ENCODE measurements at regions not wholly inside any gene's neighbourhood (a gene's known extent, or its start where the extent isn't known, plus 50 kb on each side); places are given as distances from the start of the nearest gene placed in this dataset.

- no peaks in the 10 kb centered on the region for H3K27me3 ChIP-seq
- no peak overlapping the region for H3K9ac ChIP-seq
- no peak overlapping the region for H3K27ac ChIP-seq
- no peak overlapping the region for H3K4me2 ChIP-seq
- H3K36me3 ChIP-seq = no peaks in the 10 kb centered on the region
- no peak for TF ChIP-seq Cebpa-rat (IDR thresholded peaks at IDR 0.05)
- H3K4me1 ChIP-seq = no peaks in the 10 kb centered on the region
- H4K20me1 ChIP-seq = no peaks in the 10 kb centered on the region
- no peak overlapping the region for H3K4me3 ChIP-seq
- peaks cover 3% of the 10 kb centered on the region; the same call in 1 of the 2 replicates for H3K9me3 ChIP-seq
Observed at GRCh38 chr21:28375708-28376385, 616.8 kb downstream of the LTN1 start.

GRCh38 chr21:28374881-28375280, 617.8 kb downstream of the LTN1 start:
- Histone ChIP-seq H3K4me2 (no peak overlapping the region), H3K9me3 (peaks cover 3% of the 10 kb centered on the region; the same call in 1 of the 2 replicates), H3K27ac (no peak overlapping the region), H3K4me3 (no peak overlapping the region), H4K20me1 (no peaks in the 10 kb centered on the region), H3K9ac (no peak overlapping the region), H3K4me1 (no peaks in the 10 kb centered on the region), H3K27me3 (no peaks in the 10 kb centered on the region), H3K36me3 (no peaks in the 10 kb centered on the region)
- TF ChIP-seq Cebpa-rat (IDR thresholded peaks at IDR 0.05) = no peak

GRCh38 chr21:28371713-28372112, 621.0 kb downstream of the LTN1 start:
- Histone ChIP-seq H3K4me3 (no peak overlapping the region), H3K9me3 (peaks cover 3% of the 10 kb centered on the region; the same call in 1 of the 2 replicates), H4K20me1 (no peaks in the 10 kb centered on the region), H3K27me3 (no peaks in the 10 kb centered on the region), H3K27ac (no peak overlapping the region), H3K9ac (no peak overlapping the region), H3K4me2 (no peak overlapping the region), H3K36me3 (no peaks in the 10 kb centered on the region), H3K4me1 (no peaks in the 10 kb centered on the region)
- TF ChIP-seq Cebpa-rat (IDR thresholded peaks at IDR 0.05) = no peak

GRCh38 chr21:28359300-28359699, 633.4 kb downstream of the LTN1 start:
- TF ChIP-seq Cebpa-rat (IDR thresholded peaks at IDR 0.05) = no peak
- Histone ChIP-seq H3K36me3 (no peaks in the 10 kb centered on the region), H3K9ac (no peak overlapping the region), H3K27ac (no peak overlapping the region), H3K4me1 (no peaks in the 10 kb centered on the region), H3K4me2 (no peak overlapping the region), H4K20me1 (no peaks in the 10 kb centered on the region), H3K9me3 (no peaks in the 10 kb centered on the region), H3K4me3 (no peak overlapping the region), H3K27me3 (no peaks in the 10 kb centered on the region)

- H3K27me3 ChIP-seq = no peaks in the 10 kb centered on the region
- no peaks in the 10 kb centered on the region for H3K4me1 ChIP-seq
- no peak overlapping the region for H3K27ac ChIP-seq
- H3K4me3 ChIP-seq = no peak overlapping the region
- H3K4me2 ChIP-seq = no peak overlapping the region
- no peaks in the 10 kb centered on the region for H4K20me1 ChIP-seq
- no peak overlapping the region for H3K9ac ChIP-seq
- H3K9me3 ChIP-seq = no peaks in the 10 kb centered on the region
- no peaks in the 10 kb centered on the region for H3K36me3 ChIP-seq
- TF ChIP-seq Cebpa-rat (IDR thresholded peaks at IDR 0.05) = no peak
Observed at GRCh38 chr21:28358702-28359101, 634.0 kb downstream of the LTN1 start.

GRCh38 chr21:28358170-28358569, 634.5 kb downstream of the LTN1 start:
- Histone ChIP-seq H4K20me1 (no peaks in the 10 kb centered on the region), H3K4me2 (no peak overlapping the region), H3K36me3 (no peaks in the 10 kb centered on the region), H3K27me3 (no peaks in the 10 kb centered on the region), H3K4me3 (no peak overlapping the region), H3K4me1 (no peaks in the 10 kb centered on the region), H3K27ac (no peak overlapping the region), H3K9ac (no peak overlapping the region), H3K9me3 (no peaks in the 10 kb centered on the region)
- no peak for TF ChIP-seq Cebpa-rat (IDR thresholded peaks at IDR 0.05)

GRCh38 chr21:28357743-28358142, 634.9 kb downstream of the LTN1 start:
- Histone ChIP-seq H3K36me3 (no peaks in the 10 kb centered on the region), H3K9me3 (no peaks in the 10 kb centered on the region), H3K4me3 (no peak overlapping the region), H3K4me2 (no peak overlapping the region), H3K27me3 (no peaks in the 10 kb centered on the region), H4K20me1 (no peaks in the 10 kb centered on the region), H3K9ac (no peak overlapping the region), H3K27ac (no peak overlapping the region), H3K4me1 (no peaks in the 10 kb centered on the region)
- TF ChIP-seq Cebpa-rat (IDR thresholded peaks at IDR 0.05) = no peak

- Histone ChIP-seq H3K27me3 (no peaks in the 10 kb centered on the region), H4K20me1 (no peaks in the 10 kb centered on the region), H3K27ac (no peak overlapping the region), H3K4me1 (peaks cover 2% of the 10 kb centered on the region; the same call in 1 of the 2 replicates), H3K4me2 (no peak overlapping the region), H3K9me3 (no peaks in the 10 kb centered on the region), H3K36me3 (no peaks in the 10 kb centered on the region), H3K9ac (no peak overlapping the region), H3K4me3 (no peak overlapping the region)
- TF ChIP-seq Cebpa-rat (IDR thresholded peaks at IDR 0.05) = no peak
Observed at GRCh38 chr21:28356422-28356821, 636.3 kb downstream of the LTN1 start.

- H3K4me2 ChIP-seq = no peak overlapping the region
- H3K4me1 ChIP-seq = peaks cover 13% of the 10 kb centered on the region
- H3K9me3 ChIP-seq = no peaks in the 10 kb centered on the region
- TF ChIP-seq Cebpa-rat (IDR thresholded peaks at IDR 0.05) = no peak
- no peak overlapping the region for H3K27ac ChIP-seq
- H3K4me3 ChIP-seq = no peak overlapping the region
- no peaks in the 10 kb centered on the region for H3K27me3 ChIP-seq
- H4K20me1 ChIP-seq = no peaks in the 10 kb centered on the region
- no peak overlapping the region for H3K9ac ChIP-seq
- no peaks in the 10 kb centered on the region for H3K36me3 ChIP-seq
Observed at GRCh38 chr21:28345934-28346333, 646.7 kb downstream of the LTN1 start.

GRCh38 chr21:28344985-28345384, 647.7 kb downstream of the LTN1 start:
- Histone ChIP-seq H3K27ac (no peak overlapping the region), H3K27me3 (no peaks in the 10 kb centered on the region), H3K9ac (no peak overlapping the region), H3K4me2 (no peak overlapping the region), H3K9me3 (no peaks in the 10 kb centered on the region), H3K36me3 (no peaks in the 10 kb centered on the region), H4K20me1 (no peaks in the 10 kb centered on the region), H3K4me3 (no peak overlapping the region), H3K4me1 (peaks cover 6% of the 10 kb centered on the region; the same call in 1 of the 2 replicates)
- no peak for TF ChIP-seq Cebpa-rat (IDR thresholded peaks at IDR 0.05)

Data from BLaER1 (cell line).